Right lobe of liver (tissue), 4 donors: ENCODE measurements at regions not wholly inside any gene's neighbourhood (a gene's known extent, or its start where the extent isn't known, plus 50 kb on each side); places are given as distances from the start of the nearest gene placed in this dataset.
"Not testable (repeated sequence)": the region's sequence is repeated elsewhere in the genome, so short reads cannot be mapped to it uniquely, and the experiment has no call there.

Experiments used
- CTCF ChIP-seq, 4 donors: fragments of 200-600 bp in 3 of 4; fragments of 450-650 bp in 1 of 4; IDR thresholded peaks; one replicate each; pipeline versions ENCODE4 v1.5.1 to v1.8.0; 2016 to 2022; ENCODE audit warnings: antibody characterized with exemption in 4 of 4, mild to moderate bottlenecking in 2 of 4
- POLR2A ChIP-seq: fragments of 450-650 bp; IDR thresholded peaks from one replicate; pipeline ENCODE4 v1.6.1; 2017; ENCODE audit warnings: antibody characterized with exemption, mild to moderate bottlenecking
- donor health status: DM: no; HTN: no; CAD: no.
- donor health status: DM: no; HTN: no; CAD: no.
- donor health status: DM: no; HTN: yes; CAD: no.

- not testable (repeated sequence) for TF ChIP-seq POLR2A; CTCF (IDR thresholded peaks at IDR 0.05)
Measured at GRCh38 chr16:16494998-16495397, 116.1 kb downstream of the NPIPA7 start.
